Gastrocnemius medialis (tissue), 4 donors: ENCODE measurements at regions not wholly inside any gene's neighbourhood (a gene's known extent, or its start where the extent isn't known, plus 50 kb on each side); places are given as distances from the start of the nearest gene placed in this dataset.

Experiments
- POLR2A ChIP-seq, 2 donors: fragments of 450-650 bp; IDR thresholded peaks; one replicate each; pipeline ENCODE4 v1.6.1; 2017; ENCODE audit warnings: antibody characterized with exemption in 2 of 2, mild to moderate bottlenecking in 2 of 2, moderate library complexity in 2 of 2
- TF ChIP-seq, protein P1 (sequence below), 5 experiments: fragments of 450-650 bp in 3 of 5; fragments of 200-600 bp in 2 of 5; sonication (generic) in 2 of 5; IDR thresholded peaks in 4 of 5; conservative IDR thresholded peaks in 1 of 5; 1 replicate in 4 of 5; 2 replicates in 1 of 5; pipeline ENCODE4 v1.5.1; 2016 to 2019; ENCODE audit warnings: antibody characterized with exemption in 5 of 5, mild to moderate bottlenecking in 3 of 5, moderate library complexity in 3 of 5

DNA sequence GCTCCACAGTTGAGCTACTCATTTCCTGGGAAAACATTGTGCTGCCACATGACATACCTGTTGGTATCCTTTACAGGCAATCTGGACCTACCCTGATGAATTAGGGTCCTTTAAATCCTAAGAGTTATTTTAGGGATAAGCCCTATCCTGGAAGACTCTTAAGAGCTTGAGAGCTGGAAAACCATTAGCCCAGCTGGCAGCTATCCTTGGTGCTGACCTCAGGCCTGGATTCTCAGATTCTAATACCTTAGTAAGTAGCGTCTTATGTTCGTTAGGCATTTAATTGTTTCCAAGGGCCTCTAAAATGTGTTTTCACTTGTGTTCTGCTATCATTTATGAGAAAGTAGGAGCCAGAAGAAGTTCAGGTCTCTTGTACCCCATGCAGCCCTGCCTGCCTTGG is 93.0 kb upstream of the SORCS3 start:
- TF ChIP-seq POLR2A (IDR thresholded peaks at IDR 0.05) = no peak
- TF ChIP-seq, protein P1, sequence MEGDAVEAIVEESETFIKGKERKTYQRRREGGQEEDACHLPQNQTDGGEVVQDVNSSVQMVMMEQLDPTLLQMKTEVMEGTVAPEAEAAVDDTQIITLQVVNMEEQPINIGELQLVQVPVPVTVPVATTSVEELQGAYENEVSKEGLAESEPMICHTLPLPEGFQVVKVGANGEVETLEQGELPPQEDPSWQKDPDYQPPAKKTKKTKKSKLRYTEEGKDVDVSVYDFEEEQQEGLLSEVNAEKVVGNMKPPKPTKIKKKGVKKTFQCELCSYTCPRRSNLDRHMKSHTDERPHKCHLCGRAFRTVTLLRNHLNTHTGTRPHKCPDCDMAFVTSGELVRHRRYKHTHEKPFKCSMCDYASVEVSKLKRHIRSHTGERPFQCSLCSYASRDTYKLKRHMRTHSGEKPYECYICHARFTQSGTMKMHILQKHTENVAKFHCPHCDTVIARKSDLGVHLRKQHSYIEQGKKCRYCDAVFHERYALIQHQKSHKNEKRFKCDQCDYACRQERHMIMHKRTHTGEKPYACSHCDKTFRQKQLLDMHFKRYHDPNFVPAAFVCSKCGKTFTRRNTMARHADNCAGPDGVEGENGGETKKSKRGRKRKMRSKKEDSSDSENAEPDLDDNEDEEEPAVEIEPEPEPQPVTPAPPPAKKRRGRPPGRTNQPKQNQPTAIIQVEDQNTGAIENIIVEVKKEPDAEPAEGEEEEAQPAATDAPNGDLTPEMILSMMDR (IDR thresholded peaks at IDR 0.05 in 4 of 5, conservative IDR thresholded peaks at IDR 0.05 in 1 of 5) = no peak
